ENCODE measurements at regions not wholly inside any gene's neighbourhood (a gene's known extent, or its start where the extent isn't known, plus 50 kb on each side); places are given as distances from the start of the nearest gene placed in this dataset.

DNA sequence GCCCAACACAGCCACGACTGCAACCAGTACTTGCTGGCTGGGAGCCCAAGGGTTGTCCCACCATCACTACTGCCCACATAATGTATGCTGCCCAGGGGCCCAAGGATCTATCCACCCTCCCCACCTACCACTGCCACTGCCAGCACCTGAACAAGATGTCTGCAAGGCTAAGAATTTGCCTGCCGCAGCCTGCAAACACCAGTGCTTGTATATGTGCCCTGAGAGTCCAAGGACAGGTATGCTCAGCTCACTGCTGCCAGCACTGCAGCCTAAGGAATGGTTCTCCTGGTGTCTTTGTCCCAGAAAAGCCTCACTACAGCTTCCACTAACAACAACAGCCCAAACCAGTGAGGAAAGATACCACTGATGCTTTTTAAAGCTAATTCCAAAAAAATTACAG is 1174.0 kb downstream of the SORCS1 start:
- TF ChIP-seq CTCF (IDR thresholded peaks at IDR 0.05; ENCODE audit: insufficient read depth, low read length, poor library complexity, severe bottlenecking) (no peak), EZH2phosphoT487 (conservative IDR thresholded peaks at IDR 0.05; ENCODE audit: low read length) (no peak)
